ENCODE measurements at regions not wholly inside any gene's neighbourhood (a gene's known extent, or its start where the extent isn't known, plus 50 kb on each side); places are given as distances from the start of the nearest gene placed in this dataset.

- TF ChIP-seq EZH2phosphoT487 (conservative IDR thresholded peaks at IDR 0.05; ENCODE audit: low read length): no peak
- TF ChIP-seq, protein P1, sequence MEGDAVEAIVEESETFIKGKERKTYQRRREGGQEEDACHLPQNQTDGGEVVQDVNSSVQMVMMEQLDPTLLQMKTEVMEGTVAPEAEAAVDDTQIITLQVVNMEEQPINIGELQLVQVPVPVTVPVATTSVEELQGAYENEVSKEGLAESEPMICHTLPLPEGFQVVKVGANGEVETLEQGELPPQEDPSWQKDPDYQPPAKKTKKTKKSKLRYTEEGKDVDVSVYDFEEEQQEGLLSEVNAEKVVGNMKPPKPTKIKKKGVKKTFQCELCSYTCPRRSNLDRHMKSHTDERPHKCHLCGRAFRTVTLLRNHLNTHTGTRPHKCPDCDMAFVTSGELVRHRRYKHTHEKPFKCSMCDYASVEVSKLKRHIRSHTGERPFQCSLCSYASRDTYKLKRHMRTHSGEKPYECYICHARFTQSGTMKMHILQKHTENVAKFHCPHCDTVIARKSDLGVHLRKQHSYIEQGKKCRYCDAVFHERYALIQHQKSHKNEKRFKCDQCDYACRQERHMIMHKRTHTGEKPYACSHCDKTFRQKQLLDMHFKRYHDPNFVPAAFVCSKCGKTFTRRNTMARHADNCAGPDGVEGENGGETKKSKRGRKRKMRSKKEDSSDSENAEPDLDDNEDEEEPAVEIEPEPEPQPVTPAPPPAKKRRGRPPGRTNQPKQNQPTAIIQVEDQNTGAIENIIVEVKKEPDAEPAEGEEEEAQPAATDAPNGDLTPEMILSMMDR (IDR thresholded peaks at IDR 0.05; ENCODE audit: insufficient read depth, low read length, poor library complexity, severe bottlenecking): no peak
- H3K9me2 ChIP-seq (replicated peaks; ENCODE audit: insufficient read depth, low read length): no peaks in the 10 kb centered on the region
- no peak overlapping the region for H3K9ac ChIP-seq (ENCODE audit: low read length)
- H3K36me3 ChIP-seq (ENCODE audit: low read length): no peaks in the 10 kb centered on the region
- H4K20me1 ChIP-seq (ENCODE audit: low read depth, low read length): no peaks in the 10 kb centered on the region
- no peaks in the 10 kb centered on the region for H3K9me3 ChIP-seq (ENCODE audit: insufficient read depth, low read length)
- no peak overlapping the region for H3K27ac ChIP-seq (ENCODE audit: low read depth, low read length)
- H3K4me2 ChIP-seq (ENCODE audit: low read depth, low read length, poor library complexity, severe bottlenecking): no peak overlapping the region
- no peak overlapping the region for H2AFZ ChIP-seq (ENCODE audit: low read depth, low read length, severe bottlenecking)
- H3F3A ChIP-seq (ENCODE audit: insufficient read depth): peaks cover 5% of the 10 kb centered on the region; the same call in 1 of the 2 replicates
- no peaks in the 10 kb centered on the region for H3K27me3 ChIP-seq (ENCODE audit: low read length)
- H3K4me3 ChIP-seq (ENCODE audit: insufficient read depth, low read length, poor library complexity, severe bottlenecking): no peak overlapping the region
- H3K79me2 ChIP-seq (ENCODE audit: insufficient read depth, low read length): no peaks in the 10 kb centered on the region
These were observed 98.1 kb upstream of the MAX start for GRCh38 chr14:65200454-65200853.

- peaks cover 36% of the 10 kb centered on the region for H3F3A ChIP-seq (ENCODE audit: insufficient read depth)
- H3K4me2 ChIP-seq (ENCODE audit: low read depth, low read length, poor library complexity, severe bottlenecking): no peak overlapping the region
- H3K27ac ChIP-seq (ENCODE audit: low read depth, low read length): peak overlapping the region; percentile 99; the same call in 1 of the 2 replicates
- no peaks in the 10 kb centered on the region for H3K36me3 ChIP-seq (ENCODE audit: low read length)
- H3K9me2 ChIP-seq (replicated peaks; ENCODE audit: insufficient read depth, low read length): no peaks in the 10 kb centered on the region
- H3K4me3 ChIP-seq (ENCODE audit: insufficient read depth, low read length, poor library complexity, severe bottlenecking): no peak overlapping the region
- no peaks in the 10 kb centered on the region for H3K79me2 ChIP-seq (ENCODE audit: insufficient read depth, low read length)
- H3K9ac ChIP-seq (ENCODE audit: low read length): no peak overlapping the region
- no peaks in the 10 kb centered on the region for H4K20me1 ChIP-seq (ENCODE audit: low read depth, low read length)
- no peaks in the 10 kb centered on the region for H3K27me3 ChIP-seq (ENCODE audit: low read length)
- TF ChIP-seq, protein P1 (IDR thresholded peaks at IDR 0.05; ENCODE audit: insufficient read depth, low read length, poor library complexity, severe bottlenecking): no peak
- no peak for TF ChIP-seq EZH2phosphoT487 (conservative IDR thresholded peaks at IDR 0.05; ENCODE audit: low read length)
- no peaks in the 10 kb centered on the region for H3K9me3 ChIP-seq (ENCODE audit: insufficient read depth, low read length)
- H2AFZ ChIP-seq (ENCODE audit: low read depth, low read length, severe bottlenecking): no peak overlapping the region
These were observed 101.3 kb upstream of the MAX start for GRCh38 chr14:65203574-65203973.

DNA sequence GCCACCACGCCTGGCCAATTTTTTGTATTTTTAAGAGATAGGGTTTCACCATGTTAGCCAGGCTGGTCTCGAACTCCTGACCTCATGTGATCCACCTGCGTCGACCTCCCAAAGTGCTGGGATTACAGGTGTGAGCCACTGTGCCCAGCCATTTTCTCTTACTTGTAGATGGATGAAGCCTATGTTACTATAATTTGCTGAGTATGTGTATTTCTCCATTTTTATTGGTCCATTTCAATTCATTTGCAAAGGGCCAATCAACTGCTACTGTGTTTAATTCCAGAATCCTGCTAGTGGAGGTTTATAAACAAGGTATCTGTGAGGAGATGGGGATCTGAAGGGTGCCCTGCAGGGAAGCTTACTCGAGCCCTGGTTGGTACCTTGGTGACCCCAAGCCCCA lies 101.7 kb upstream of the MAX start:
- peaks cover 37% of the 10 kb centered on the region for H3F3A ChIP-seq (ENCODE audit: insufficient read depth)
- H3K27me3 ChIP-seq (ENCODE audit: low read length): no peaks in the 10 kb centered on the region
- TF ChIP-seq, protein P1 (IDR thresholded peaks at IDR 0.05; ENCODE audit: insufficient read depth, low read length, poor library complexity, severe bottlenecking): no peak
- no peak for TF ChIP-seq EZH2phosphoT487 (conservative IDR thresholded peaks at IDR 0.05; ENCODE audit: low read length)
- H3K4me3 ChIP-seq (ENCODE audit: insufficient read depth, low read length, poor library complexity, severe bottlenecking): no peak overlapping the region
- H3K4me2 ChIP-seq (ENCODE audit: low read depth, low read length, poor library complexity, severe bottlenecking): peak overlapping the region; percentile 96
- no peak overlapping the region for H2AFZ ChIP-seq (ENCODE audit: low read depth, low read length, severe bottlenecking)
- H3K9me2 ChIP-seq (replicated peaks; ENCODE audit: insufficient read depth, low read length): no peaks in the 10 kb centered on the region
- H3K36me3 ChIP-seq (ENCODE audit: low read length): no peaks in the 10 kb centered on the region
- no peaks in the 10 kb centered on the region for H3K79me2 ChIP-seq (ENCODE audit: insufficient read depth, low read length)
- H3K9me3 ChIP-seq (ENCODE audit: insufficient read depth, low read length): no peaks in the 10 kb centered on the region
- H3K27ac ChIP-seq (ENCODE audit: low read depth, low read length): peak overlapping the region; percentile 99
- H3K9ac ChIP-seq (ENCODE audit: low read length): peak overlapping the region; percentile 68
- no peaks in the 10 kb centered on the region for H4K20me1 ChIP-seq (ENCODE audit: low read depth, low read length)

Measured in SU-DHL-6 (cell line).